ENCODE measurements at regions not wholly inside any gene's neighbourhood (a gene's known extent, or its start where the extent isn't known, plus 50 kb on each side); places are given as distances from the start of the nearest gene placed in this dataset.
"Not testable (repeated sequence)": the region's sequence is repeated elsewhere in the genome, so short reads cannot be mapped to it uniquely, and the experiment has no call there.

DNA sequence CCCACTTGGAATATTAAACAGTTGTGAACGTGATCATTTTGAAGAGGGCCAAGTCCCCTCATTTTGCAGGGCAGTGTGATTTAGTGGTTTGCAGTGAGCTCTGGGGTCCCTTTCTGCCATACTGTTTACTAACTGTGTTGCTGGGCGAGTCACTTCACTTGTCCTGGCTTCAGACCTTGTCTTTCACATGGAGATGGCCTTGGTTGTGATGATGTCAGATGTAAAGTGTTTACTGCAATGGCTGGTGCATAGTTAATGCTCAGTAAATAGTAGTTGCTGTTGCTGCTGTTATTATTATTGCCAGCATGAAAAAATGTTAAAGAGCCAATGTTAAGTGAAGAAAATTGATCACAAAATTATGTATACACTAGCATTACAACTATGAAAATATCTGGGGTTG lies 95.4 kb upstream of the CRYM start:
- DNase-seq; H3K4me1 ChIP-seq; H3K9me3 ChIP-seq; ATAC-seq; H3K36me3 ChIP-seq; FAIRE-seq; intact Hi-C loops (cut with DNase I); H3K27ac ChIP-seq; H3K4me3 ChIP-seq; H3K27me3 ChIP-seq: not testable (repeated sequence)
- WGBS, 2 donors = 68 to 73% methylated on average over 2 of the region's 2 CpGs

- not testable (repeated sequence) for H3K4me1 ChIP-seq
These were observed 94.8 kb upstream of the CRYM start for GRCh38 chr16:21372862-21373261.

GRCh38 chr16:21372162-21372835 lies 94.2 kb upstream of the CRYM start:
- H3K9me3 ChIP-seq; H3K4me3 ChIP-seq; FAIRE-seq; H3K27me3 ChIP-seq; H3K36me3 ChIP-seq; DNase-seq; intact Hi-C loops (cut with DNase I); H3K4me1 ChIP-seq; H3K27ac ChIP-seq: not testable (repeated sequence)
- 69 to 73% methylated on average over 15 of the region's 18 CpGs for WGBS, 2 donors
- ATAC-seq = peak in 1 of 4 donors; percentile 37

More at GRCh38 chr16:21372862-21373261, 94.8 kb upstream of the CRYM start:
- DNase-seq; H3K36me3 ChIP-seq; H3K4me3 ChIP-seq; H3K9me3 ChIP-seq; intact Hi-C loops (cut with DNase I); H3K27me3 ChIP-seq; H3K27ac ChIP-seq; FAIRE-seq: not testable (repeated sequence)
- peak in 3 of 4 donors; percentile 81 to 87 (median 84) for ATAC-seq
- WGBS, 2 donors = 54 to 58% methylated on average over 6 of the region's 7 CpGs

GRCh38 chr16:21370791-21371190 lies 92.7 kb upstream of the CRYM start:
- DNase-seq; H3K4me3 ChIP-seq; FAIRE-seq; H3K36me3 ChIP-seq; H3K4me1 ChIP-seq; intact Hi-C loops (cut with DNase I); H3K27ac ChIP-seq; H3K9me3 ChIP-seq; H3K27me3 ChIP-seq: not testable (repeated sequence)
- 80 to 98% methylated on average over 5 of the region's 5 CpGs for WGBS, 2 donors
- peak in 1 of 4 donors; percentile 26 for ATAC-seq

DNA sequence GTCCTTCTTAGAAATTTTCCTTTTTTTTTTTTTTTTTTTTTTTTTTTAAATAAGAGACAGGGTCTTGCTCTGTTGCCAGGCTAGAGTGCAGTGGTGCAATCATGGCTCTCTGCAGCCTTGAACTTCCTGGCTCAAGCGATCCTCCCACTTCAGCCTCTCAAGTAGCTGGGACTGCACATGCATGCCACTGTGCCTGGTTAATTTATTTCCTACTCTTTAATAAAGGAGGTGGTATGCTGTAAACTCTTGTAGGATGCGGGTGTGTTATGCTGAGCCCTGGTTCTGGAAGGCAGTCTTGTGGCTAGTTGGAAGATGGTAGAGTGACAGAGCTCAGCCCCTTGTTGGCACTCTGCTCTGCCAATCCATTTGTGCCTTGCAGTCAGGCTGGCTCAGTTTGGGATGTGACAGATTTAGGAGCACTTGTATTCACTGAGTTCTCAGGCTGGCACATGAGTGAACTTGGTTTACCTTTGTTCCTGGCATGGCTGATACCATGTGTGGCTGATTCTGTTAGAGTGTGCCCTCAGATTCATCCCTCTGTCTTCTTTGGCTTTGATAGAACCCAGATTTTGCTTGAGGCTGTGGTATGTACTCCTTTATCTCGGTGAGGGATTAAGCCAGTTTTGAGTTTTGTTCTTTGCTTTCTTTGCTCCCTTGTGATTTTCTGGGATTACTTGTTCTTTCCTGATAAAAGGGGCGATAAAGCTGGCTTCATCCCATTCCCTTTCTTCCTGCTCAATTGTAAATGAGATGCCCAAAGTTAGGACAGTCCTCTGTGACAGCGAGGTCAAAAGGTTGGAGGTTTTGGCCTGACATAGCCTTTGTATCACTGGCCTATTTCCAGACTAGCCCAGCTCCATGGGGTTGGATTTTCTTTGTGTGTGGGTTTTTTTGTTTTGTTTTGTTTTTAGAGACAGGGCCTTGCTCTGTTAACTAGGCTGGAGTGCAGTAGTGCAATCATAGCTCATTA lies 91.2 kb upstream of the CRYM start:
- H3K4me1 ChIP-seq; H3K27ac ChIP-seq; H3K27me3 ChIP-seq; H3K4me3 ChIP-seq; intact Hi-C loops (cut with DNase I); H3K9me3 ChIP-seq; DNase-seq; ATAC-seq; H3K36me3 ChIP-seq; FAIRE-seq: not testable (repeated sequence)
- 82 to 84% methylated on average over 4 of the region's 5 CpGs for WGBS, 2 donors

DNA sequence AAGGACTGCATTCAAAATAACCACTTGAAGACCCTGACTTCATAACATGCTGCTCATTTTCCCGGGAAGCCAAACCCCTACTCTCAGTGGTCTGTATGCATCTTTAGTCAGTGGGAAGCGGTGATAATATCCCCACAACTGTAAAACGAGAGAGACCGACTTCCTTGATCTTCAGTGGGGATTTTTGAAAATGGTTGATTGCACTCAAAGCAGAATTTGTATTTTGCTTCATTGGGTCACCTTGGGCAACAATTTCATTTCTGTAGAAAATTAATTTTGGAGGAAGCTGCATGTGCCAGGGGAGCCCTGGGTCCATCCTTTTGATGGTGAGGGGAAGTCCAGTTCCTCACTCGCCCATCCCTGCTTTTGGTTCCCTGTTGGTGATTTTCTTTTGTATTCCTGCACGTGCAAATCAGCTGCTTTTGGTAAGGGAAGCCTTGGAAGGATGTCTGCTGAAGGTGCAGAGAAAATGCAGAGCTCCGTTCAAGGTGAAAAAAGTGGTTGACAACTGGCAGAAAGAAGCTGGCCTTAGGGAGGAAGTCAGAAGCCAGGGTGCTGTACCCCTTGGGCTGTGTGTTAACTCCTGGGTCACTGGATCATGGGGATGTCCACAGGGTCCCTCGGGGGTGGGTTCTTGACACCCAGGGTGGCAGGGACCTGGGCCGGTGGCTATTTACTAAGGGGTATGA lies 89.8 kb upstream of the CRYM start:
- WGBS, 2 donors = 81 to 88% methylated on average over 9 of the region's 9 CpGs
- H3K4me3 ChIP-seq; H3K4me1 ChIP-seq; H3K27ac ChIP-seq; intact Hi-C loops (cut with DNase I); FAIRE-seq; DNase-seq; H3K36me3 ChIP-seq; H3K27me3 ChIP-seq; ATAC-seq; H3K9me3 ChIP-seq: not testable (repeated sequence)

GRCh38 chr16:21366998-21367397 lies 88.9 kb upstream of the CRYM start:
- H3K27me3 ChIP-seq; H3K27ac ChIP-seq; intact Hi-C loops (cut with DNase I); FAIRE-seq; H3K4me3 ChIP-seq; H3K4me1 ChIP-seq; H3K9me3 ChIP-seq; DNase-seq; ATAC-seq; H3K36me3 ChIP-seq: not testable (repeated sequence)
- WGBS, 2 donors = 83 to 92% methylated on average over 2 of the region's 2 CpGs

GRCh38 chr16:21365541-21365940 lies 87.5 kb upstream of the CRYM start:
- H3K27me3 ChIP-seq; DNase-seq; H3K36me3 ChIP-seq; intact Hi-C loops (cut with DNase I); H3K4me3 ChIP-seq; H3K4me1 ChIP-seq; ATAC-seq; H3K9me3 ChIP-seq; H3K27ac ChIP-seq; FAIRE-seq: not testable (repeated sequence)
- 77 to 90% methylated on average over 4 of the region's 4 CpGs for WGBS, 2 donors

DNA sequence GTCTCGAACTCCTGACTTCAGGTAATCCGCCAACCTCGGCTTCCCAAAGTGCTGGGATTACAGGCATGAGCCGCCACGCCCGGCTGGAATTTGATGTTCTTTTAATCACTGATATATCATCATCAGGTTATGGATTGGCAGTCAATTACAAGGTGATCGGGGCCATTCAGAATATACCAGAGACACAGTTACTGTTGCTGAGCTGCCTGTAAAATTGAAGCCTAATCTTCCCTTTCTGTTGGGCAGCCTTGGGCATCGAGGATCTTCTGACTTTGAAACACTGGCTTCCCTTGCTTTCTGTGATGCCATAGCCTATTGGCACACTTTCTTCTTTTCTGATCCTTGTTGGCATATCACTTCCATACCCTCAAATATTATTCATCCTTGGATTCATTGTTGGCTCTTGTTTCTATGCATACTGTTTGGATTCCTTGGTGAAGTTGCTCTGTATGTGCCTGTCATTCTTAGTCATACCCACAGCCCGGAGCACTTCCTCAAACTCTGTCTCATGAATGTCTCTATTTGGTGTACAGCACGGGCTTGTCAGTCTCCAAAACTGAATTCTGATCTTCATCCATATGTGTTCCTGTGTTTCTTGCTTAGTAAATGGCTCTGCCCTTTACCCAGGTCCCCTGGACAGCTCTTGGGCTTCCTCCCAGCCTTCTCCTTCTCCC lies 85.6 kb upstream of the CRYM start:
- intact Hi-C loops (cut with DNase I); H3K4me1 ChIP-seq; FAIRE-seq; H3K4me3 ChIP-seq; H3K9me3 ChIP-seq; DNase-seq; H3K27ac ChIP-seq; H3K27me3 ChIP-seq; H3K36me3 ChIP-seq: not testable (repeated sequence)
- peak in 2 of 4 donors; percentile 47 to 57 for ATAC-seq
- WGBS, 2 donors = 88 to 96% methylated on average over 10 of the region's 10 CpGs

GRCh38 chr16:21361612-21362227 lies 83.6 kb upstream of the CRYM start:
- WGBS, 2 donors = 74 to 77% methylated on average over 9 of the region's 9 CpGs
- H3K27me3 ChIP-seq; DNase-seq; H3K4me3 ChIP-seq; H3K27ac ChIP-seq; H3K9me3 ChIP-seq; H3K36me3 ChIP-seq; FAIRE-seq; H3K4me1 ChIP-seq; intact Hi-C loops (cut with DNase I): not testable (repeated sequence)
- peak in 2 of 4 donors; percentile 11 to 17 for ATAC-seq

GRCh38 chr16:21361045-21361444 lies 83.0 kb upstream of the CRYM start:
- H3K9me3 ChIP-seq; H3K4me1 ChIP-seq; H3K27ac ChIP-seq; intact Hi-C loops (cut with DNase I); H3K36me3 ChIP-seq; ATAC-seq; H3K4me3 ChIP-seq; FAIRE-seq; DNase-seq; H3K27me3 ChIP-seq: not testable (repeated sequence)
- WGBS, 2 donors = 71 to 72% methylated on average over 3 of the region's 3 CpGs

All from pancreas (tissue), 10 donors.